Inflammatory macrophage treated with lipopolysaccharide for 1 hour (primary cell): ENCODE measurements at regions not wholly inside any gene's neighbourhood (a gene's known extent, or its start where the extent isn't known, plus 50 kb on each side); places are given as distances from the start of the nearest gene placed in this dataset.

Source experiments
- DNase-seq, 2 donors: peaks; one replicate each; pipeline ENCODE4 v3.0.0-alpha.2; 2020 to 2022

DNA sequence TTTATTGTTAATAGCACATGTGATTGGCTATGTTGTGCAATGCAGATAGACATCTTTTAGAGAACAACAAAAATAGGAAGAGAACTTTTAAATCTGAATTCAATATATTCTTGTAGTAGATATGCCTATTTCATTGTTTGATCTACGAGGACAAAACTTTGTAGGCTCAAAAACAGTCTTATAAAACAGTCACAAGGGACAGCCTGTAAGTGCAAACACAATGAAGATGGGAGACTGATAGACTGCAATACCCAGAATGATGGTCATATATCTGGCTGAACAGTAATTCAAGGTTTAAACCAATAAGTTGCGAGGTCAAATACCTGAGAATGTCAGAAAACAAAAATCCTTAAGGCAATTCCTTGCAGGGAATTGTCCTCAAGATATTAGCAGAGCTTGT lies 1342.9 kb upstream of the ADGRB3 start:
- no peak for DNase-seq

DNA sequence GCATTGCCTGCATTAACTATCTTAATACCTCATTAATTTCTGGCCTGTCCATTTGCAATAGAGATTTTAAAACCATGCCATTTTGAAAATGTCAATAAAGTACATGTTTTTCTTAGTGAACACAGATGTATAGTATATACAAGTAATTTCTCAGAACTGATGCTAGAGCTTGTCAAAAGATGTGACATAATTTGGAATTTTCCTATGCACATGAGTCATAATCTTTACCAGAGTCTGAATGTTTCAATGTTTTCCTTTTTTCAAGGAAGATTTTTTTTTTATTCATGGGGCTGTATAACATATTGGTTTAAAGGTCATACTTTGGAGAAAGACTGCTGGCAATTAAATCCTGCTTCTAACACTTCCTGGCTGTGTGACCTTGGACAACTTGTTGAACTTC lies 1347.5 kb upstream of the ADGRB3 start:
- no peak for DNase-seq

- no peak for DNase-seq
These were observed 1349.1 kb upstream of the ADGRB3 start for GRCh38 chr6:67285770-67286495.

GRCh38 chr6:67277312-67277711 lies 1357.8 kb upstream of the ADGRB3 start:
- no peak for DNase-seq

DNA sequence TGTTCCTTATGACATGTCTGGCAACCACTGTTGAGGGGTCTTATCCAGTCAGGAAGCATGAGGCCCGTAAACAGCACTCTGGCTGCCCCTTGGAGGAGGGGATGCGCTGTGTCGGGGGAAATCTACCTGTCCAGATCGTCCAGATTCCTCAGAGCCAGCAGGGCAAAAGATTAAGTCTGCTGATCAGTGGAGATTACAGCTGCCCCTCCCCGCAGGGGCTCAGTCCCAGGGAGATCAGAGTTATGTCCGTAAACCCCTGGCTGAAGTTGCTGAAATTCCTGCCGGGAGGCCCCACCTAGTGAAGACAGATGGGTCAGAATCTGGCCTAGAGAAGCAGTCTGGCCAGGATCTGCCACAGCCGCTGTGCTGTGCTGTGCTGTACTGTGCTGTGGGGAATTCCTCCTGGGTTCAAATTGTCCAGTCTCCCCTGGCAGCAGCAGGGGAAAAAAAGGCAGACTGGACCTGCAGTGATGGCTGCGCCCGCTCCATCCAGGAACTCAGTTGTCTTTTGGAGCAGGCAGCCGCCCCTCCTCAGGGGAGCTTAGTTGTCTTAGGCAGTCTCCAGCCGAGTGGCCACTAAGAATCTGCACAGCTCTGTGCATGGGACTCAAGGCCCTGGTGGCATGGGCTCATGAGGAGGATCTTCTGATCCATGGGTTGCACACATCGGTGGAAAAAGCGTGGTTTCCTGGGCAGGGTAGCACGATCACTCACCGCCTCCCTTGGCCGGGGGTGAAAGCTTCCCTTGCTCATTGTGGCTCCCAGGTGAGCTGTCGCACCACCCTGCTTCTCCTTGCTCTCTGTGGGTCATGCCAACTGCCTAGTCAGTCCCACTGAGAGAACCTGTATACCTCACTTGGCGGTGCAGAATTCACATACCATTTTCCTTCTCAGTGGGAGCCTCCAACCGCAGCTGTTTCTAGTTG lies 1368.8 kb upstream of the ADGRB3 start:
- DNase-seq = no peak

DNA sequence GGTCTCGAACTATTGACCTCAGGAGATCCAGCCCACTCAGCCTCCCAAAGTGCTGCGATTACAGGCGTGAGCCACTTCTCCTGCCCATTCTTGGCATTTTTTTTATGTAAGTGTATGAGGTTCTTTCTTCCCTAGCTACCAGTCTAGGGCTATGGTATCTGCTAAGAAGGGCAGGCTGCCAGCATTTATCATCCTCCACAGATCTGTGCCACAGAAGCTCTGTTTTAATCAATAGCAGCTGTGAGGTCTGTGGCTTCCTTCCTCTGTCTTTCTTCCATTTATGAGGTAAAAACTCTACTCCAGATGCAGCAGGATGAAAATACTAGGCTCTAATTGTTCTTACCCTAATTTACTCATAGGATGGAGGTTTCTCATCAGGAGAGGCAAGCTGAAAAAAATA lies 1382.4 kb upstream of the ADGRB3 start:
- no peak for DNase-seq

DNA sequence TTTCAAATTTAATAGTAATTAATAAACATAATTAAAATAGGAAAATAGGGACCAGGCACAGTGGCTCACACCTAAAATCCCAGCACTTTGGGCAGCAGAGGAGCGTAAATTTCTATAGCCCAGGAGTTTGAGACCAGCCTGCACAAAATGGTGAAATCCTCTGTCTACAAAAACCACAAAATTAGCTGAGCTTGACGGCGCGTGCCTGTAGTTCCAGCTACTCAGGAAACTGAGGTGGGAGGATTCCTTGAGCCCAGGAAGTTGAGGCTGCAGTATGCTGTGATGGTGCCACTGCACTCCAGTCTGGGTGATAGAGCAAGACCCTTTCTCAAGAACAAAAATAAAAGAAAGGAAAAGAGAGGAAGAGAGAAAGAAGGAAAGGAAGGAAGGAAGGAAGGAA lies 1387.0 kb upstream of the ADGRB3 start:
- no peak for DNase-seq

DNA sequence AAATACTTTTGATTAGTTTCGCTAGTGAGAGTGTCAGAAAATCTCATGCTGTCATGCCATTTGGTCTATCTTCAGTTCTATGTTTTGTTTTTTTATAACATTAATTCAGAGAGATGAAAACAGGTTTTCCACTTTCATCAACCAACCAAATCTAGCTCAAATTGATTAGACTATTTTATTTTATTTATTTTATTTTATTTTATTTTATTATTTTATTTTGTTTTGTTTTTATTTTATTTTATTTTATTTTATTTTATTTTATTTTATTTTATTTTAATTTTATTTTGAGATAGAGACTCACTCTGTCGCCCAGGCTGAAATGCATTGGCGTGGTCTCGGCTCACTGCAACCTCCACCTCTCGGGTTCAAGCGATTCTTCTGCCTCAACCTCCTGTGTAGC lies 1391.0 kb upstream of the ADGRB3 start:
- no peak for DNase-seq

GRCh38 chr6:67237277-67237676 lies 1397.8 kb upstream of the ADGRB3 start:
- DNase-seq = no peak

DNA sequence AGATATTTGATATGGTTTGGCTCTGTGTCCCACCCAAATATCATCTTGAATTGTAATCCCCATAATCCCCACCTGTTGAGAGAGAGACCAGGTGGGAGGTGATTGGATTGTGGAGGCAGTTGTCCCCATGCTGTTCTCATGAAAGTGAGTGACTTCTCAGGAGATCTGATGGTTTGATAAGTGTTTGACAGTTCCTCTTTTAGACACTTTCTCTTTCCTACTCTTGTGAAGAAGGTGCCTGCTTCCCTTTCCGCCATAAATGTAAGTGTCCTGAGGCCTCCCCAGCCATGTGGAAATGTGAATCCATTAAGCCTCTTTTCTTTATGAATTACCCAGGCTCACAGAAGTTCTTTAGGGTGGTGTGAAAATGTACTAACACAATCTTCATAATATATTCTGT lies 1404.0 kb upstream of the ADGRB3 start:
- no peak for DNase-seq

- no peak for DNase-seq
These were observed 1410.1 kb upstream of the ADGRB3 start for GRCh38 chr6:67224989-67225388.

DNA sequence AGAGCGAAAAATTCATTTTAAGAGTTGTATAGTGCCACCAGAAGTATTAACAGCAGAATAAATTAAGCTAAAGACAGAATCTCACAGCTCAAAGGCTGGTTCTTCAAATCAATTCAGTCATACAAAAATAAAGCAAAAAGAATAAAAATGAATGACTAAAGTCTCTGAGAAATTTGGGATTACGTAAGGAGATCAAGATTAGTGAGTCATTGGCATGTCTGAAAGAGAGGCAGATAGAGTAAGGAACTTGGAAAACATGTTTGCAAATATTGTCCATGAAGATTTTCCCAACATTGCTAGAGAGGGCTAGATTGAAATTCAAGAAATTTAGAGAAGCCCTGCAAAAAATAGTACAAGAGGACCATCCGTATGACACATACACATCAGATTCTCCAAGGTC lies 1413.9 kb upstream of the ADGRB3 start:
- no peak for DNase-seq

GRCh38 chr6:67219346-67219745 lies 1415.7 kb upstream of the ADGRB3 start:
- DNase-seq = no peak

GRCh38 chr6:67212584-67212983 lies 1422.5 kb upstream of the ADGRB3 start:
- DNase-seq = no peak

GRCh38 chr6:67210450-67210849 lies 1424.6 kb upstream of the ADGRB3 start:
- no peak for DNase-seq

- DNase-seq = no peak
These were observed 1433.5 kb upstream of the ADGRB3 start for GRCh38 chr6:67201563-67201962.

GRCh38 chr6:67200626-67201403 lies 1434.3 kb upstream of the ADGRB3 start:
- DNase-seq = no peak

- no peak for DNase-seq
These were observed 1435.7 kb upstream of the ADGRB3 start for GRCh38 chr6:67199425-67199824.

GRCh38 chr6:67190733-67191132 lies 1444.3 kb upstream of the ADGRB3 start:
- no peak for DNase-seq

GRCh38 chr6:67184405-67184804 lies 1450.7 kb upstream of the ADGRB3 start:
- DNase-seq = no peak

- DNase-seq = no peak
These were observed 1460.0 kb upstream of the ADGRB3 start for GRCh38 chr6:67175101-67175500.

DNA sequence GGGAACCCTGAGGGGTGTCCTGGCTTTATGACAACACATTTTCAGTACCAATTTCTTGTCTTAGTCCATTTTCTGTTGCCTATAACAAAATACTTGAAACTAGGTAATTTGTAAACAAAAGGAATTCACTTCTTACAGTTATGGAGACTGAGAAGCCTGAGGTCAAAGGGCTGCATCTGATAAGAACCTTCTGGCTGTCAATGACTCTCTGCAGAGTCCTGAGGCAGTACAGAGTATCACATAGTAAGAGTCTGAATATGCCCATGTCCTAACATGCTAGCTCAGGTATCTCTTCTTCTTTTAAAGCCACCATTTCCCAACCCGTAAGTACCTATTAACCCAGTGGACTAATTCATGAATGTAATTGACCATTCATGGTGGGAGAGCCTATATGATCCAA lies 1458.6 kb upstream of the EYS start:
- DNase-seq = no peak

DNA sequence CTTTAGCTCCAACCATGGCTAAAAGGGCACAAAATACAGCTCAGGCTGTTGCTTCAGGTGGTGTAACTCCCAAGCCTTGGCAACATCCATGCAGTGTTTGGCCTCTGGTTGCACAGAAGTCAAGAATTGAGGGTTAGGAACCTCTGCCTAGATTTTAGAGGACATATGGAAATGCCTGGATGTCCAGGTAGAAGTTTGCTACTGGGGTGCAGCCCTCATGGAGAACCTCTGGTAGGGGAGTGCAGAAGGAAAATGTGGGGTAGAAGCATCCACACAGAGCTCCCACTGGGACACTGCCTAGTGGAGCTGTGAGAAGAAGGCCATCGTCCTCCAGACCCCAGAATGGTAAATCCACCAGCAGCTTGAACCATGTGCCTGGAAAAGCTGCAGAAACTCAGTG lies 1453.8 kb upstream of the EYS start:
- no peak for DNase-seq

DNA sequence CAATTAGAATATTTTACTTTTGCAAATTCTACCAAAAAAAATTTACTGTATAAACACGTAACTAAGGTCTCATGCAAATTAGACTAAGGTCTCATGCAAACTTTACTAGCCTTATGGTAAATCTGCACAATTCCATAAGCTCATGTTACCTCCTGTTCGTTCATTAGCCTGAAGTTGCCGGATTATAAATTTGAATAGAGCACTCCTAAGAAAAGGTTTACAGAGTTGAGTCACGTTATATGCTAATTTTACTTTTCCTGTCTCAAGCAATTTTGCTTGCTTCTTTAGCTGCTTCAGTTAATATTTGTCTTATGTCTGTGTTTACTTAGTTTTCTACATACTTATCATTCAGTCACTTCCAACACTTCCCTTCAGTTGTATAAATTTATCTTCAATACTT lies 1434.0 kb upstream of the EYS start:
- DNase-seq = no peak
